ENCODE measurements at regions not wholly inside any gene's neighbourhood (a gene's known extent, or its start where the extent isn't known, plus 50 kb on each side); places are given as distances from the start of the nearest gene placed in this dataset.

DNA sequence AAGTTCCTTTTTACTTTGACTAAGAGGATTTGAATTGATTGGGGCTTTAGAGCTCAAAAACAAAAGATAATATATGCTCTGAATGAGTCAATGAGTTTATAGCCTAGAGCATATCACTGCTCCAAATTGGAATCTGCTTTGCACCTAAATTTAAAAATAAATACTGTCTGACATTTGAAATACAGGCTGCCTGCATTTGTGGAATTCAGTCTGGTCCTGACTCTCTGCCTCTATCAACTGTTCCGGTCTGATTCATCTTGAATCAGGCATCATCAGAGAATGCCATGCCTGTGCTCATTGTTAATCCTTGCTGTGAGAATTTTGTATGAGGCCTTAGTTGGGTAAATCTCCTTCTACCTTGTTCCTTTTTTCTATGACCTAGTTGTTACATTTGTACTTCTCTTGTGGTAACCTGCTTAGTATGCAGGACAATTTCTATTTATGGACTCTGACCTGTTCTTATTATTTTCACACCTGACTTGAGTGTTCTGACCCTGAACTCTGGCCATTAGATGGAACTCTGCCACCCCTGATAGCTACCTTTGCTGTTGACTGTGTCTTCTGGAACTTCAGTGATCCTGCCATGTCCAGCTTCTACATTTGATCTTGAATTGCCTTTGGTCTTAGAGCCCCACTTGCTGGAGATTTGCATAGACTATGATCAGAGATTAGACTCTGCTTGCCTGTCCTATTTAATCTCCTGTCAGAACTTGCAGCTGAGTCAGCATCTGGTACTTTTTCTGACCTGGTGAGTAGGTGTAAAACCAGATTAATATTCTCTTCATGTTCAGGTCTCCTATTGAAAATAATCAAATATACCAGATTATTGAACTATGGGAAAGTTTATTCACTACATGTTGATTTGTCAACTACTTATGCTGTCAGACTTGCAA lies 442.7 kb upstream of the HS3ST5 start:
- no peaks in the 10 kb centered on the region for H3K4me1 ChIP-seq (ENCODE audit: control insufficient read depth, insufficient read depth, low read length)
- no TSS peak for BruUV-seq (replicated peaks)
- intact Hi-C loops (cut with micrococcal nuclease; ENCODE audit: unreplicated experiment) = no loop called here
- POLR2A ChIA-PET = no interaction called here
- no peak overlapping the region for H3K4me3 ChIP-seq (ENCODE audit: low read depth in 2 of 2, low read length in 2 of 2)
- no peaks in the 10 kb centered on the region for H3K27me3 ChIP-seq (ENCODE audit: control insufficient read depth, insufficient read depth, low read length)
- no peaks in the 10 kb centered on the region; the same call in 1 of the 2 replicates for H3K9me3 ChIP-seq (ENCODE audit: control insufficient read depth, insufficient read depth, low read depth, low read length)
- ATAC-seq (no peak), DNase-seq (ENCODE audit: low read depth, low spot score) (no peak)
- CTCF ChIA-PET = no interaction called here
- H3K36me3 ChIP-seq (ENCODE audit: control insufficient read depth, insufficient read depth, low read length) = no peaks in the 10 kb centered on the region
- in situ Hi-C loops (cut with HindIII; ENCODE audit: low pct_unique_long_range_greater_than_20kb, low sequenced_read_pairs) = no loop called here
- H3K27ac ChIP-seq (ENCODE audit: low read length) = no peak overlapping the region
- TF ChIP-seq, protein P1, sequence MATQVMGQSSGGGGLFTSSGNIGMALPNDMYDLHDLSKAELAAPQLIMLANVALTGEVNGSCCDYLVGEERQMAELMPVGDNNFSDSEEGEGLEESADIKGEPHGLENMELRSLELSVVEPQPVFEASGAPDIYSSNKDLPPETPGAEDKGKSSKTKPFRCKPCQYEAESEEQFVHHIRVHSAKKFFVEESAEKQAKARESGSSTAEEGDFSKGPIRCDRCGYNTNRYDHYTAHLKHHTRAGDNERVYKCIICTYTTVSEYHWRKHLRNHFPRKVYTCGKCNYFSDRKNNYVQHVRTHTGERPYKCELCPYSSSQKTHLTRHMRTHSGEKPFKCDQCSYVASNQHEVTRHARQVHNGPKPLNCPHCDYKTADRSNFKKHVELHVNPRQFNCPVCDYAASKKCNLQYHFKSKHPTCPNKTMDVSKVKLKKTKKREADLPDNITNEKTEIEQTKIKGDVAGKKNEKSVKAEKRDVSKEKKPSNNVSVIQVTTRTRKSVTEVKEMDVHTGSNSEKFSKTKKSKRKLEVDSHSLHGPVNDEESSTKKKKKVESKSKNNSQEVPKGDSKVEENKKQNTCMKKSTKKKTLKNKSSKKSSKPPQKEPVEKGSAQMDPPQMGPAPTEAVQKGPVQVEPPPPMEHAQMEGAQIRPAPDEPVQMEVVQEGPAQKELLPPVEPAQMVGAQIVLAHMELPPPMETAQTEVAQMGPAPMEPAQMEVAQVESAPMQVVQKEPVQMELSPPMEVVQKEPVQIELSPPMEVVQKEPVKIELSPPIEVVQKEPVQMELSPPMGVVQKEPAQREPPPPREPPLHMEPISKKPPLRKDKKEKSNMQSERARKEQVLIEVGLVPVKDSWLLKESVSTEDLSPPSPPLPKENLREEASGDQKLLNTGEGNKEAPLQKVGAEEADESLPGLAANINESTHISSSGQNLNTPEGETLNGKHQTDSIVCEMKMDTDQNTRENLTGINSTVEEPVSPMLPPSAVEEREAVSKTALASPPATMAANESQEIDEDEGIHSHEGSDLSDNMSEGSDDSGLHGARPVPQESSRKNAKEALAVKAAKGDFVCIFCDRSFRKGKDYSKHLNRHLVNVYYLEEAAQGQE (IDR thresholded peaks at IDR 0.05; ENCODE audit: insufficient read depth in 1 of 2, low read depth in 2 of 2, low read length in 1 of 2) = no peak
- no peak for TF ChIP-seq SIN3A (IDR thresholded peaks at IDR 0.05; ENCODE audit: borderline replicate concordance, insufficient read depth, low read depth, low read length)
- TF ChIP-seq, protein P2, sequence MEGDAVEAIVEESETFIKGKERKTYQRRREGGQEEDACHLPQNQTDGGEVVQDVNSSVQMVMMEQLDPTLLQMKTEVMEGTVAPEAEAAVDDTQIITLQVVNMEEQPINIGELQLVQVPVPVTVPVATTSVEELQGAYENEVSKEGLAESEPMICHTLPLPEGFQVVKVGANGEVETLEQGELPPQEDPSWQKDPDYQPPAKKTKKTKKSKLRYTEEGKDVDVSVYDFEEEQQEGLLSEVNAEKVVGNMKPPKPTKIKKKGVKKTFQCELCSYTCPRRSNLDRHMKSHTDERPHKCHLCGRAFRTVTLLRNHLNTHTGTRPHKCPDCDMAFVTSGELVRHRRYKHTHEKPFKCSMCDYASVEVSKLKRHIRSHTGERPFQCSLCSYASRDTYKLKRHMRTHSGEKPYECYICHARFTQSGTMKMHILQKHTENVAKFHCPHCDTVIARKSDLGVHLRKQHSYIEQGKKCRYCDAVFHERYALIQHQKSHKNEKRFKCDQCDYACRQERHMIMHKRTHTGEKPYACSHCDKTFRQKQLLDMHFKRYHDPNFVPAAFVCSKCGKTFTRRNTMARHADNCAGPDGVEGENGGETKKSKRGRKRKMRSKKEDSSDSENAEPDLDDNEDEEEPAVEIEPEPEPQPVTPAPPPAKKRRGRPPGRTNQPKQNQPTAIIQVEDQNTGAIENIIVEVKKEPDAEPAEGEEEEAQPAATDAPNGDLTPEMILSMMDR (IDR thresholded peaks at IDR 0.05) = no peak
- TF ChIP-seq TCF7L2 (IDR thresholded peaks at IDR 0.05; ENCODE audit: low read depth, low read length) = no peak
- TF ChIP-seq POLR2AphosphoS5 (IDR thresholded peaks at IDR 0.05; ENCODE audit: low read depth, low read length) = no peak

DNA sequence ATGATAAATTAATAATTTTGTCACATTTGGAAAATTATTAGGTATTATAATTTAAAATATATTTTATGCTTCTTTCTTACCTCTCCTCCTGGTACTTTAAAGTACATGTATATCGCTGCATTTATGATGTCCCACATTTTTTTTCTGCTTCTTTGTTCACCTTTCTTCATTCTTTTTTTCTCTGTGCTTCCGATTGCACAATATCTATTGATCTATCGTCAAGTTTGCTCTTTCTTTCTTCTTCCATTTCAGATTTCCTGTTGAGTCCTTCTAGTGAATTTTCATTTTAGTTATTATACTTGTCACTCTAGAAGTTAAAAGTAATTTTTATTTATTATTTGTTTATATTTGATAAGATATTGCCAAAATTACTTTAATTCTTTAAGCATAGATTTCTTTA lies 441.0 kb upstream of the HS3ST5 start:
- no peak for ATAC-seq
- intact Hi-C loops (cut with micrococcal nuclease; ENCODE audit: unreplicated experiment) = no loop called here
- Histone ChIP-seq H3K36me3 (ENCODE audit: control insufficient read depth, insufficient read depth, low read length) (no peaks in the 10 kb centered on the region), H3K27ac (ENCODE audit: low read length) (no peak overlapping the region), H3K4me3 (ENCODE audit: low read depth in 2 of 2, low read length in 2 of 2) (no peak overlapping the region), H3K4me1 (ENCODE audit: control insufficient read depth, insufficient read depth, low read length) (no peaks in the 10 kb centered on the region), H3K9me3 (ENCODE audit: control insufficient read depth, insufficient read depth, low read depth, low read length) (no peaks in the 10 kb centered on the region; the same call in 1 of the 2 replicates), H3K27me3 (ENCODE audit: control insufficient read depth, insufficient read depth, low read length) (no peaks in the 10 kb centered on the region)
- ChIA-PET POLR2A (no interaction called here), CTCF (no interaction called here)
- TF ChIP-seq TCF7L2 (IDR thresholded peaks at IDR 0.05; ENCODE audit: low read depth, low read length) (no peak), SIN3A (IDR thresholded peaks at IDR 0.05; ENCODE audit: borderline replicate concordance, insufficient read depth, low read depth, low read length) (no peak), POLR2AphosphoS5 (IDR thresholded peaks at IDR 0.05; ENCODE audit: low read depth, low read length) (no peak)
- TF ChIP-seq, protein P1 (IDR thresholded peaks at IDR 0.05; ENCODE audit: insufficient read depth in 1 of 2, low read depth in 2 of 2, low read length in 1 of 2) = no peak
- TF ChIP-seq, protein P2 (IDR thresholded peaks at IDR 0.05) = no peak
- DNase-seq (ENCODE audit: low read depth, low spot score) = no peak
- in situ Hi-C loops (cut with HindIII; ENCODE audit: low pct_unique_long_range_greater_than_20kb, low sequenced_read_pairs) = no loop called here
- no TSS peak for BruUV-seq (replicated peaks)
